Ramos (cell line): ENCODE measurements at regions not wholly inside any gene's neighbourhood (a gene's known extent, or its start where the extent isn't known, plus 50 kb on each side); places are given as distances from the start of the nearest gene placed in this dataset.
"Not testable (repeated sequence)": the region's sequence is repeated elsewhere in the genome, so short reads cannot be mapped to it uniquely, and the experiment has no call there.

Experiments
- in situ Hi-C: fragments of 300-500 bp; cut with MboI; formaldehyde crosslinking; loops from one replicate; pipeline ENCODE4 v1.14.3; 2022; ENCODE audit warnings: low sequenced_read_pairs; ENCODE audit not compliant: unreplicated experiment

GRCh38 chr14:59126714-59127436 is 61.6 kb upstream of the DAAM1 start:
- in situ Hi-C loops = loop anchor here (5.0 kb wide), 1 partner anchor 315 kb away; no protein-coding TSS in a partner anchor

- in situ Hi-C loops = loop anchor here (5.0 kb wide), 1 partner anchor 315 kb away; no protein-coding TSS in a partner anchor
These were observed 61.1 kb upstream of the DAAM1 start for GRCh38 chr14:59127437-59127732.

GRCh38 chr14:59130462-59130861 is 58.0 kb upstream of the DAAM1 start:
- in situ Hi-C loops = no loop called here

GRCh38 chr14:59131938-59132795 is 56.3 kb upstream of the DAAM1 start:
- in situ Hi-C loops = no loop called here

- in situ Hi-C loops = no loop called here
These were observed 55.5 kb upstream of the DAAM1 start for GRCh38 chr14:59132796-59133494.

- in situ Hi-C loops = no loop called here
These were observed 54.8 kb upstream of the DAAM1 start for GRCh38 chr14:59133709-59134108.

- in situ Hi-C loops = no loop called here
These were observed 54.2 kb upstream of the DAAM1 start for GRCh38 chr14:59134307-59134706.

GRCh38 chr14:59137256-59137655 is 51.2 kb upstream of the DAAM1 start:
- in situ Hi-C loops = no loop called here

GRCh38 chr14:59138576-59138975 is 49.9 kb upstream of the DAAM1 start:
- in situ Hi-C loops = not testable (repeated sequence)
